HepG2 (cell line): ENCODE measurements at regions not wholly inside any gene's neighbourhood (a gene's known extent, or its start where the extent isn't known, plus 50 kb on each side); places are given as distances from the start of the nearest gene placed in this dataset.

ENCODE experiments used
- ATAC-seq: fragments of 200-7000 bp; cut with Tn5 transposase; 3 replicates; pipeline ENCODE4 v1.9.1; 2020; ENCODE audit warnings: mild to moderate bottlenecking, moderate library complexity
- BruUV-seq: library from RNA; stranded (reverse); fragments of 400-500 nt; replicated peaks from 2 replicates; lab custom pipeline; 2021; lab: Mats Ljungman, UMichigan
- CTCF ChIA-PET: fragments of 300-600 bp; formaldehyde crosslinking; extraction: SDS; loops from one replicate; lab custom pipeline; 2021; ENCODE audit warnings: low total read pairs, inconsistent platforms, low intra/inter-chr PET ratio; lab: Yijun Ruan, JAX
- POLR2A ChIA-PET: fragments of 350-600 bp; sonication (Branson Sonifier 250); formaldehyde crosslinking; loops from one replicate; lab custom pipeline; 2020; ENCODE audit warnings: antibody characterized with exemption, inconsistent platforms; lab: Yijun Ruan, JAX
- DNase-seq: peaks from one replicate; pipeline ENCODE4 v3.0.0-alpha.2; 2015; ENCODE audit warnings: low spot score
- FAIRE-seq: peaks from 3 replicates; lab custom pipeline; 2011; peaks lifted over from hg19 to GRCh38; lab: Jason Lieb, UNC
- H2AFZ ChIP-seq: one replicate; pipeline ENCODE4 v1.6.1; 2011; ENCODE audit warnings: low read length, inconsistent platforms
- H3K27ac ChIP-seq: fragments of 300-600 bp; 3 replicates; pipeline ENCODE4 v1.8.0; 2011; ENCODE audit warnings: mixed run types, mild to moderate bottlenecking, mixed read lengths, low read length, inconsistent platforms; ENCODE audit not compliant: insufficient read depth; ENCODE audit errors: extremely low read length
- H3K27me3 ChIP-seq, 2 experiments: fragments of 200-600 bp in 1 of 2; 2 replicates in 1 of 2; 3 replicates in 1 of 2; pipeline versions ENCODE4 v1.6.0 to v1.8.0; 2011; ENCODE audit warnings: low read length in 2 of 2, mild to moderate bottlenecking in 2 of 2, moderate library complexity in 2 of 2, inconsistent platforms in 1 of 2; ENCODE audit not compliant: insufficient read depth in 2 of 2, control insufficient read depth in 1 of 2
- H3K36me3 ChIP-seq, 2 experiments: fragments of 200-600 bp in 1 of 2; replicated peaks in 1 of 2; 2 replicates in 1 of 2; 3 replicates in 1 of 2; pipeline versions ENCODE4 v1.5.1 to v1.8.0; 2011; ENCODE audit warnings: low read length in 2 of 2, inconsistent platforms in 1 of 2; ENCODE audit not compliant: insufficient read depth in 2 of 2, control insufficient read depth in 1 of 2
- H3K4me1 ChIP-seq: 2 replicates; pipeline ENCODE4 v1.5.1; 2012; ENCODE audit warnings: low read length, inconsistent platforms; ENCODE audit not compliant: insufficient read depth
- H3K4me2 ChIP-seq: 2 replicates; pipeline ENCODE4 v1.6.0; 2011; ENCODE audit warnings: low read depth, low read length, inconsistent platforms
- H3K4me3 ChIP-seq, 3 experiments: fragments of 200-600 bp in 1 of 3; sonication (generic), shearing (Covaris generic) in 1 of 3; replicated peaks in 1 of 3; 2 replicates each; pipeline ENCODE4 v1.5.1; 2011 to 2016; ENCODE audit warnings: low read length in 3 of 3, inconsistent platforms in 2 of 3, low read depth in 2 of 3, mild to moderate bottlenecking in 2 of 3, control low read depth in 1 of 3, mixed read lengths in 1 of 3; ENCODE audit not compliant: insufficient read depth in 1 of 3
- H3K79me2 ChIP-seq: one replicate; pipeline ENCODE4 v1.6.1; 2011; ENCODE audit warnings: low read length, inconsistent platforms; ENCODE audit not compliant: insufficient read depth
- H3K9ac ChIP-seq: 2 replicates; pipeline ENCODE4 v1.6.0; 2011; ENCODE audit warnings: mild to moderate bottlenecking, low read depth, low read length, inconsistent platforms; ENCODE audit not compliant: insufficient read depth
- H3K9me3 ChIP-seq: 2 replicates; pipeline ENCODE4 v1.5.1; 2012; ENCODE audit warnings: mild to moderate bottlenecking, low read length
- H4K20me1 ChIP-seq: 2 replicates; pipeline ENCODE4 v1.6.0; 2011; ENCODE audit warnings: inconsistent platforms, mild to moderate bottlenecking, low read length, moderate library complexity; ENCODE audit not compliant: insufficient read depth
- CHD2 ChIP-seq: IDR thresholded peaks from 2 replicates; pipeline ENCODE4 v1.6.1; 2011; ENCODE audit warnings: low read depth, low read length, improper control_type of control experiment
- EEA1 ChIP-seq: sonication (generic); formaldehyde crosslinking; IDR thresholded peaks from 2 replicates; pipeline ENCODE4 v1.5.1; 2020; ENCODE audit warnings: mild to moderate bottlenecking, missing genetic modification reagents, borderline replicate concordance
- JUN ChIP-seq: sonication (generic); formaldehyde crosslinking; IDR thresholded peaks from 2 replicates; pipeline ENCODE4 v1.4.0; 2020; ENCODE audit warnings: mild to moderate bottlenecking, missing genetic modification reagents
- MBD4 ChIP-seq: IDR thresholded peaks from 2 replicates; pipeline ENCODE4 v1.6.1; 2012; ENCODE audit warnings: low read length, inconsistent platforms, borderline replicate concordance
- REXO4 ChIP-seq: sonication (generic); formaldehyde crosslinking; IDR thresholded peaks from 2 replicates; pipeline ENCODE4 v1.8.0; 2022; ENCODE audit warnings: missing genetic modification reagents, mild to moderate bottlenecking, borderline replicate concordance
- TMF1 ChIP-seq: sonication (generic); formaldehyde crosslinking; IDR thresholded peaks from 2 replicates; pipeline ENCODE4 v1.8.1; 2022; ENCODE audit warnings: low read depth, missing genetic modification reagents
- WIZ ChIP-seq: sonication (generic); formaldehyde crosslinking; IDR thresholded peaks from 2 replicates; pipeline ENCODE4 v1.5.1; 2020; ENCODE audit warnings: mild to moderate bottlenecking, missing genetic modification reagents
- ZKSCAN1 ChIP-seq: fragments of 150-350 bp; IDR thresholded peaks from 2 replicates; pipeline ENCODE4 v1.6.1; 2014; ENCODE audit warnings: low read length
- ZNF136 ChIP-seq: sonication (generic); formaldehyde crosslinking; IDR thresholded peaks from 2 replicates; pipeline ENCODE4 v1.8.1; 2022; ENCODE audit warnings: low read depth, mild to moderate bottlenecking, moderate library complexity, missing genetic modification reagents
- ZNF318 ChIP-seq: sonication (generic); formaldehyde crosslinking; IDR thresholded peaks from 2 replicates; pipeline ENCODE4 v1.4.0; 2020; ENCODE audit warnings: mild to moderate bottlenecking, missing genetic modification reagents
- ZNF367 ChIP-seq: sonication (generic); formaldehyde crosslinking; IDR thresholded peaks from 2 replicates; pipeline ENCODE4 v1.4.0; 2020; ENCODE audit warnings: missing genetic modification reagents, borderline replicate concordance
- ZNF441 ChIP-seq: sonication (generic); formaldehyde crosslinking; IDR thresholded peaks from 2 replicates; pipeline ENCODE4 v1.7.0; 2021; ENCODE audit warnings: missing genetic modification reagents, borderline replicate concordance
- ZNF530 ChIP-seq: sonication (generic); formaldehyde crosslinking; IDR thresholded peaks from 2 replicates; pipeline ENCODE4 v1.5.0; 2020; ENCODE audit warnings: low read depth, mild to moderate bottlenecking, missing genetic modification reagents
- ZNF547 ChIP-seq: sonication (generic); formaldehyde crosslinking; IDR thresholded peaks from 2 replicates; pipeline ENCODE4 v1.5.1; 2020; ENCODE audit warnings: mild to moderate bottlenecking, missing genetic modification reagents
- ZNF597 ChIP-seq: sonication (generic); formaldehyde crosslinking; IDR thresholded peaks from 2 replicates; pipeline ENCODE4 v1.5.0; 2020; ENCODE audit warnings: missing genetic modification reagents
- WGBS: methylation state at CpG from one replicate; pipeline ENCODE4 v1.1.6; 2017; ENCODE audit warnings: low lambda C conversion rate; 5-methylcytosine and 5-hydroxymethylcytosine counted together
- in situ Hi-C: cut with HindIII; loops from 2 replicates; pipeline ENCODE4 v1.10.0; 2017; ENCODE audit warnings: low pct_unique_long_range_greater_than_20kb; ENCODE audit not compliant: extremely low pct_ligation_motif_present
- intact Hi-C: fragments of 100-400 bp; cut with micrococcal nuclease; formaldehyde crosslinking; loops from one replicate; pipeline ENCODE4 v1.10.0; 2022; ENCODE audit not compliant: unreplicated experiment

- TF ChIP-seq ZNF318 (CRISPR knock-in tag) (no peak), ZNF136 (no peak), WIZ (CRISPR knock-in tag) (no peak), ZNF367 (CRISPR knock-in tag) (no peak)
Observed at GRCh38 chr2:108169982-108170625, 69.7 kb upstream of the SULT1C3 start (continued).

GRCh38 chr2:108171657-108172056, 68.1 kb upstream of the SULT1C3 start:
- no peaks in the 10 kb centered on the region for H4K20me1 ChIP-seq
- H3K4me1 ChIP-seq, result no peaks in the 10 kb centered on the region
- H3K36me3 ChIP-seq, result no peaks in the 10 kb centered on the region
- WGBS, result 3% methylated on average over 3 of the region's 3 CpGs
- no peak overlapping the region for H2AFZ ChIP-seq
- no peak overlapping the region for H3K4me3 ChIP-seq
- ATAC-seq (no peak), DNase-seq (no peak), FAIRE-seq (no peak)
- no peak overlapping the region for H3K27ac ChIP-seq
- CTCF ChIA-PET, result no interaction called here
- intact Hi-C loops (loop anchor here (2.0 kb wide), 1 partner anchor 599 kb away; no protein-coding TSS in a partner anchor), in situ Hi-C loops (loop anchor here (25.0 kb wide), 1 partner anchor 1534 kb away; no protein-coding TSS in a partner anchor)
- H3K9me3 ChIP-seq, result no peaks in the 10 kb centered on the region
- H3K9ac ChIP-seq, result no peak overlapping the region
- H3K4me2 ChIP-seq, result no peak overlapping the region
- no TSS peak for BruUV-seq
- H3K79me2 ChIP-seq, result no peaks in the 10 kb centered on the region
- POLR2A ChIA-PET, result no interaction called here
- H3K27me3 ChIP-seq, result no peaks in the 10 kb centered on the region
- TF ChIP-seq MBD4 (no peak), TMF1 (CRISPR knock-in tag) (no peak), CHD2 (no peak), EEA1 (CRISPR knock-in tag) (no peak), ZKSCAN1 (no peak), REXO4 (CRISPR knock-in tag) (no peak), ZNF597 (CRISPR knock-in tag) (no peak), ZNF530 (CRISPR knock-in tag) (no peak), ZNF547 (no peak), JUN (CRISPR knock-in tag) (no peak), ZNF441 (CRISPR knock-in tag) (no peak)
